GM18867 (cell line): ENCODE measurements at regions not wholly inside any gene's neighbourhood (a gene's known extent, or its start where the extent isn't known, plus 50 kb on each side); places are given as distances from the start of the nearest gene placed in this dataset.
"Not testable (repeated sequence)": the region's sequence is repeated elsewhere in the genome, so short reads cannot be mapped to it uniquely, and the experiment has no call there.

ENCODE experiments used
- ATAC-seq: cut with Tn5 transposase; IDR thresholded peaks from one replicate; pipeline ENCODE4 v1.9.1; 2021; ENCODE audit warnings: mild to moderate bottlenecking, moderate library complexity; ENCODE audit not compliant: unreplicated experiment

GRCh38 chr3:112738366-112738765 lies 97.4 kb upstream of the CCDC80 start:
- ATAC-seq, result no peak

- ATAC-seq, result no peak
Measured at GRCh38 chr3:112736805-112737566, 96.0 kb upstream of the CCDC80 start.

- no peak for ATAC-seq
Measured at GRCh38 chr3:112736386-112736785, 95.4 kb upstream of the CCDC80 start.

- ATAC-seq, result no peak
Measured at GRCh38 chr3:112735926-112736325, 95.0 kb upstream of the CCDC80 start.

DNA sequence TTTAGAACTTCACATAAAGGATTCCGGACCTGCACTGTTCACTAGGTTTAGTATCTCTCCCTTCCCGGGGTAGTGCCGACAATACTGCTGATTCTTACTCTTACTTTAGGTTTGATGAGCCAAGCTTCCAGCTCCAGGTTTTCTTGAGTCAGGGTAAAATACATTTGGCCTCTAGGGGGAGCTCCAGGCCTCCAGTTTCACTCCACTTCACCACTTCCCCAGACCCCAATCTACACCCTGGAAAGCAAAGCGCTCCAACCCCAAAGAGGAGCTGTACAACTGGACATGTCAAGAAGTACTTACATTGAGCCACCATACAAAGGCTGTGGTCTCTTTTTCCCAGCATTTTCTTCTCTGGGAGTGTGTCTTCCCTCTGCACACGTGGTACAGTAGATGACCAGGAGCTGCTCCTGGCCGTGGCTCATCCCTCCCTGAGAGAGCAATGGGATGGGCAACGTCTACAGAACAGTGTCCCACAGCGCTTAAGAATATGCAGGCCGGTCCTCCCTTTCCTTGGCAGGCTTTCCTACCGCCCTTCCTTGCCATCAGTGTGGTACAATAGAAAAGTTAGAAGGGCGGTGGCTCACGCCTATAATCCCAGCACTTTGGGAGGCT lies 93.9 kb upstream of the CCDC80 start:
- ATAC-seq, result peak; percentile 54

DNA sequence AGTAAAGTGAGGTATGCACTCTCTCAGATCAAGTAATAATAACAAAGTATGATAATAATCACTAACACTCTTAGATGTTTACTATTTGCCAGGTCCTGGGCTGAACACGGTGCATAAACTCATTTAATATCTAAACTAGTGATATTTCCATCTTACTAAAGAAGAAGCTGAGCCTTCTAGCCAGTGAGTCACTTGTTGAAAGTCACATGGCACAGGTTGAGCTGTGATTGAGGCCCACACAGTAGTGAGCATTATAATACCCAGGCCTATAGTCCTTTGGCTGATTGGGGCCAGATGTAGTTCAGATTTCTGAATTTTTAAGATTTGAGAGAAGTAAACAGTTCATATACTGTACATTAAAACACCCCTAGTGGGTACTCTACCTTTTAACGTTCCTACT lies 93.2 kb upstream of the CCDC80 start:
- ATAC-seq, result no peak

GRCh38 chr3:112730210-112730609 lies 89.3 kb upstream of the CCDC80 start:
- ATAC-seq, result no peak

- ATAC-seq, result no peak
Measured at GRCh38 chr3:112721231-112721630, 80.3 kb upstream of the CCDC80 start.

GRCh38 chr3:112718967-112719366 lies 78.0 kb upstream of the CCDC80 start:
- ATAC-seq, result no peak

DNA sequence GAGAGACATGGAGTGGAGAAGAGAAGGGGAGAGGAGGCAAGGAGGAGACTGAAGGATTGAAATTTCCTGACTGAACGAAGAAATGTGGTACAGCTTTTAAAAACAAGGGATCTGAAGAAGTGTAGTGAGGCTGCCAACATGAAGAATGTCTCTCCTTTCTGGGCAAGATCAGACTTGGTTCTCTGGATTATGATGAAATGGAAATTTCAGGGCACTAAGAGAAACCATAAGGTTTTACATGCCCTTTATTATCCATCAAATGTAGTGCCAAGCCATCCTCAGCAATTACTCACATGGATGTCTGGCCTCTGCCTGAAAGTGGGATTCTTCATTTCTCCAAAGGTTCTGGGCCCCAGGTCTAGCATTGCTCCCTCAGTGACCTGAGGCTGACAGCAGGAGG lies 77.6 kb upstream of the CCDC80 start:
- ATAC-seq, result no peak

- no peak for ATAC-seq
Measured at GRCh38 chr3:112709911-112710310, 69.0 kb upstream of the CCDC80 start.

- ATAC-seq, result no peak
Measured at GRCh38 chr3:112699436-112699978, 58.6 kb upstream of the CCDC80 start.

DNA sequence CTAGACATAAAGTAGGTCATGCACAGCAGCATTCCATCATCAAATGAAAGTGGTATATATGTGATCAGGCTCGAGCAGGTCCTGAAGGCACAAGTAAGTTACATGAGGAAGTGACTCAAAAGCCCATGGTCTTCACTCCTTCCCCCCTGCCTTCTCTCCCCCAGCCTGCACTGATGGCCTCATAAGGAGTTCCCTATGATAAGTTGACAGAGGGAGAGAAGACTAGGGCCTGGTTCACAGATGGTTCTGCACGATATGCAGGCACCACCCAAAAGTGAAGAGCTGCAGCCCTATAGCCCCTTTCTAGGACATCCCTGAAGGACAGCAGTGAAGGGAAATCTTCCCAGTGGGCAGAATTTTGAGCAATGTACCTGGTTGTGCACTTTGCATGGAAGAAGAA lies 57.5 kb upstream of the CCDC80 start:
- not testable (repeated sequence) for ATAC-seq

DNA sequence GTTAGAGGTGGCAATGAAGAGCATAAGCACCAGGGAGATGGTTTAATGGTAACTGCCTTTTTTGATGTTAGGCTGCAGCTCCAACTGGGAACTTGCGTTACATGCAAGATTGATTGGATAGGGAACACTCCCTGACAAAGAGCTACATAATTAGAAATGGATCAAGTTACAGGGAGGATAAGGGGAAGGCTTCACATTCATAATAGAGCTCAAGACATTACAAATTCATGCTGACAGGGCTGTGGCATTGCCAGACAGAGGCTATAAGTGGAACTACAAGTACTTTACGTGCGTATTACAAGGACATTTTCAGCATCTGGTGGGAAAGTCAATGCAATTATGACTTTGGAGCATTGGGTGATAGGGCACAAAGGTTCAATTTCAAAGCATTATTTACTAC lies 55.3 kb upstream of the CCDC80 start:
- ATAC-seq, result not testable (repeated sequence)

DNA sequence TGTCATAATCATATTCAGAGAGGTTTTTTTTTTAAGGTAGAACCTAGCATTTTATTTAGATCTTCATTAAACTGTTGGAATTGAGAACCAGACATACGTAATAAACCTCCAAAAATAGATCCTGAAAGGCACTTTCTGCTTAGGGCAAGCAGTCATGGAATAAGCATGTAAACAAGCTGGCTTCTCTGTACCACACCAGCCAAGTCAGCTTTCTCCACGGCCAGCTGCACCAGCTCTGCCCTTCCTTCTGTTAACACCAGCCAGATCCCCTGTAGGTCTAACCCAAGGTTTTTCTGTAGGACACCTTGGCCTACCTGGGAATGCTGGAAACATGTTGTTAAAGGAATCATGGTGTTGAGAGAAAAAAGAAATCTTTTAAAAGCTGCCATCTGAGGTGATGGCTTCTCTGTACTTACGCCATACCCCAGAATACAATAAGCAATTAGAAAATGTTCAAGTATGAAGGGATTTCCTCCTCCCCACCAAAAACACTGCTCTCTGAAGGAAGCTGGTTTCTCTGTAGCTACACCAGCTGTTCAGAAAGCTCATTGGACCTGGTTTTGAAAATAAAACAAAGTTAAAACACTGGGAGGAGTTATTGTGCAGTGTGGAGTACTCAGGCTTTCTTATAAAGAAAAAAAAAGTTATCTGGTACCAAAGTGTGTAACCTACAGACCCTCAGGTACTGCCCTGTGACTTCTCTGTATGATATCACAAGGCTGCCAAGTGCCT lies 54.6 kb upstream of the CCDC80 start:
- not testable (repeated sequence) for ATAC-seq

GRCh38 chr3:112694906-112695305 lies 54.0 kb upstream of the CCDC80 start:
- ATAC-seq, result not testable (repeated sequence)

DNA sequence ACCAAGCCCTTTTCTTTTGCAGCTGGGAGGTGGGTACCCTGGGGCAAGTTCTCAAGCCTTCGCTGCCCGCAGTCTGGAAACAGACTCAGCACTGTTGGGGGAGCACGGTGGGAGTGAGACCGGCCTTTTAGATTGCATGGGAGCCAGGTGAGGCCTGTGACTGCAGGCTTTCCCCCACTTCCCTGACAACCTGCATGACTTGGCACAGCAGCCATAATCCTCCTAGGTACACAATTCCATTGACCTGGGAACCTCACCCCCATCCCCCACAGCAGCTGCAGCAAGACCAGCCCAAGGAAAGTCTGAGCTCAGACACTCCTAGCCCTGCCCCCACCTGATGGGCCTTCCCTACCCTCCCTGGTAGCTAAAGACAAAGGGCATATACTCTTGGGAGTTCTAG lies 52.2 kb upstream of the CCDC80 start:
- no peak for ATAC-seq
